H1 (cell line): ENCODE measurements at regions not wholly inside any gene's neighbourhood (a gene's known extent, or its start where the extent isn't known, plus 50 kb on each side); places are given as distances from the start of the nearest gene placed in this dataset.

ENCODE experiments used
- CTCF ChIA-PET: fragments of 300-600 bp; sonication (Branson Sonifier 250); formaldehyde crosslinking; loops from one replicate; lab custom pipeline; 2021; ENCODE audit not compliant: partially characterized antibody; lab: Charles Lee
- POLR2A ChIA-PET: fragments of 300-600 bp; sonication (Branson Sonifier 250); formaldehyde crosslinking; loops from one replicate; lab custom pipeline; 2021; ENCODE audit warnings: inconsistent platforms; ENCODE audit not compliant: partially characterized antibody; lab: Charles Lee
- DNase-seq, 2 experiments: peaks; one replicate each; pipeline versions ENCODE4 v3.0.0 to v3.0.0-alpha.2; 2010 to 2022; ENCODE audit warnings: low spot score in 2 of 2, low read depth in 1 of 2, mixed read lengths in 1 of 2
- FAIRE-seq: peaks from 2 replicates; lab custom pipeline; 2011; peaks lifted over from hg19 to GRCh38; lab: Jason Lieb, UNC
- H2AFZ ChIP-seq: 2 replicates; pipeline ENCODE4 v1.8.1; 2012; ENCODE audit warnings: low read length, inconsistent platforms
- H2AK5ac ChIP-seq: 2 replicates; pipeline ENCODE4 v1.6.1; 2013; ENCODE audit warnings: low read depth, low read length
- H2BK120ac ChIP-seq: replicated peaks from 2 replicates; pipeline ENCODE3; 2013; ENCODE audit warnings: low read depth, low read length, inconsistent platforms
- H2BK12ac ChIP-seq: 2 replicates; pipeline ENCODE4 v1.6.1; 2013; ENCODE audit warnings: low read depth, low read length
- H2BK15ac ChIP-seq: 2 replicates; pipeline ENCODE4 v1.6.1; 2013; ENCODE audit warnings: low read length
- H2BK20ac ChIP-seq: 2 replicates; pipeline ENCODE4 v1.6.1; 2013; ENCODE audit warnings: low read length
- H2BK5ac ChIP-seq: 2 replicates; pipeline ENCODE4 v1.6.1; 2013; ENCODE audit warnings: low read depth, low read length
- H3K14ac ChIP-seq: 2 replicates; pipeline ENCODE4 v1.6.1; 2013; ENCODE audit warnings: inconsistent platforms; ENCODE audit not compliant: insufficient read length
- H3K18ac ChIP-seq: 2 replicates; pipeline ENCODE4 v1.6.1; 2013; ENCODE audit warnings: low read length; ENCODE audit errors: extremely low read depth
- H3K23ac ChIP-seq: 2 replicates; pipeline ENCODE4 v1.6.1; 2013; ENCODE audit warnings: inconsistent platforms; ENCODE audit not compliant: insufficient read length
- H3K23me2 ChIP-seq: 2 replicates; pipeline ENCODE4 v1.6.1; 2013; ENCODE audit warnings: low read depth, low read length
- H3K27ac ChIP-seq: 2 replicates; pipeline ENCODE4 v1.6.1; 2011; ENCODE audit warnings: low read depth, low read length, inconsistent platforms
- H3K27me3 ChIP-seq, 4 experiments: replicated peaks in 1 of 4; 1 replicate in 1 of 4; 2 replicates in 3 of 4; pipeline versions ENCODE4 v1.6.1 to v1.8.1; 2011 to 2013; ENCODE audit warnings: low read length in 3 of 4, mild to moderate bottlenecking in 3 of 4, inconsistent platforms in 2 of 4, mixed read lengths in 2 of 4, moderate library complexity in 1 of 4; ENCODE audit not compliant: control insufficient read depth in 3 of 4, insufficient read depth in 3 of 4; ENCODE audit errors: extremely low read depth in 1 of 4
- H3K36me3 ChIP-seq, 4 experiments: 2 replicates each; pipeline versions ENCODE4 v1.6.1 to v1.8.1; 2011 to 2013; ENCODE audit warnings: mild to moderate bottlenecking in 4 of 4, low read length in 3 of 4, moderate library complexity in 2 of 4, control low read depth in 1 of 4, inconsistent platforms in 1 of 4; ENCODE audit not compliant: insufficient read depth in 4 of 4, control insufficient read depth in 2 of 4
- H3K4ac ChIP-seq: replicated peaks from 2 replicates; pipeline ENCODE3; 2013; ENCODE audit warnings: low read length, low read depth, mixed read lengths, inconsistent platforms; ENCODE audit not compliant: insufficient read length
- H3K4me1 ChIP-seq, 4 experiments: replicated peaks in 1 of 4; 1 replicate in 1 of 4; 2 replicates in 3 of 4; pipeline versions ENCODE4 v1.6.1 to v1.8.1; 2011 to 2013; ENCODE audit warnings: low read length in 3 of 4, inconsistent platforms in 2 of 4, mixed read lengths in 1 of 4; ENCODE audit not compliant: insufficient read depth in 4 of 4, control insufficient read depth in 3 of 4
- H3K4me2 ChIP-seq, 2 experiments: 2 replicates each; pipeline versions ENCODE4 v1.6.1 to v1.8.1; 2011 to 2013; ENCODE audit warnings: low read depth in 2 of 2, low read length in 2 of 2, control low read depth in 1 of 2, inconsistent platforms in 1 of 2, mild to moderate bottlenecking in 1 of 2; ENCODE audit not compliant: insufficient read depth in 1 of 2
- H3K4me3 ChIP-seq, 4 experiments: fragments of 200-600, 300-600 bp in 1 of 4; sonication (generic), shearing (Covaris generic), sonication (Bioruptor Twin) in 1 of 4; 2 replicates each; pipeline versions ENCODE4 v1.5.1 to v1.8.1; 2011 to 2016; ENCODE audit warnings: low read length in 4 of 4, low read depth in 3 of 4, control low read depth in 2 of 4, inconsistent platforms in 2 of 4, mild to moderate bottlenecking in 2 of 4, mixed read lengths in 1 of 4, moderate library complexity in 1 of 4; ENCODE audit not compliant: insufficient read depth in 2 of 4; ENCODE audit errors: extremely low read depth in 1 of 4
- H3K56ac ChIP-seq: replicated peaks from 2 replicates; pipeline ENCODE3; 2013; ENCODE audit warnings: low read depth, mild to moderate bottlenecking, mixed read lengths, low read length, inconsistent platforms; ENCODE audit not compliant: insufficient read length
- H3K79me1 ChIP-seq: 2 replicates; pipeline ENCODE4 v1.6.1; 2013; ENCODE audit warnings: low read depth, low read length, control low read depth
- H3K79me2 ChIP-seq, 2 experiments: 2 replicates each; pipeline versions ENCODE4 v1.6.1 to v1.8.1; 2012 to 2013; ENCODE audit warnings: low read length in 2 of 2, mild to moderate bottlenecking in 2 of 2, inconsistent platforms in 1 of 2; ENCODE audit not compliant: insufficient read depth in 2 of 2, control insufficient read depth in 1 of 2
- H3K9ac ChIP-seq, 4 experiments: replicated peaks in 1 of 4; 1 replicate in 1 of 4; 2 replicates in 3 of 4; pipeline versions ENCODE4 v1.6.1 to v1.8.1; 2011 to 2013; ENCODE audit warnings: low read depth in 3 of 4, low read length in 3 of 4, control low read depth in 2 of 4, mild to moderate bottlenecking in 2 of 4, moderate library complexity in 2 of 4, inconsistent platforms in 1 of 4; ENCODE audit errors: extremely low read depth in 1 of 4
- H3K9me3 ChIP-seq, 2 experiments: 2 replicates each; pipeline versions ENCODE4 v1.6.1 to v1.8.1; 2012 to 2013; ENCODE audit warnings: mild to moderate bottlenecking in 2 of 2, moderate library complexity in 2 of 2, control low read depth in 1 of 2, inconsistent platforms in 1 of 2, low read depth in 1 of 2, low read length in 1 of 2, mixed read lengths in 1 of 2; ENCODE audit not compliant: insufficient read depth in 2 of 2
- H4K20me1 ChIP-seq, 2 experiments: replicated peaks in 1 of 2; 2 replicates each; pipeline versions ENCODE3 to v1.8.1; 2011 to 2013; ENCODE audit warnings: inconsistent platforms in 2 of 2, low read length in 2 of 2, mild to moderate bottlenecking in 1 of 2; ENCODE audit not compliant: insufficient read depth in 2 of 2, control insufficient read depth in 1 of 2
- H4K5ac ChIP-seq: 2 replicates; pipeline ENCODE4 v1.6.1; 2013; ENCODE audit warnings: low read length, low read depth, mixed read lengths, inconsistent platforms; ENCODE audit not compliant: insufficient read length
- H4K8ac ChIP-seq: 2 replicates; pipeline ENCODE4 v1.8.0; 2013; ENCODE audit warnings: mild to moderate bottlenecking, moderate library complexity, low read length, inconsistent platforms; ENCODE audit not compliant: insufficient read depth; ENCODE audit errors: extremely low read depth
- H4K91ac ChIP-seq: replicated peaks from 2 replicates; pipeline ENCODE3; 2013; ENCODE audit warnings: low read length, mixed read lengths, inconsistent platforms; ENCODE audit not compliant: insufficient read length
- RAD21 ChIP-seq, 2 experiments: IDR thresholded peaks in 1 of 2; conservative IDR thresholded peaks in 1 of 2; 2 replicates each; pipeline ENCODE4 v1.6.1; 2011; ENCODE audit warnings: low read depth in 2 of 2, low read length in 2 of 2, improper control_type of control experiment in 1 of 2, inconsistent platforms in 1 of 2, mild to moderate bottlenecking in 1 of 2, moderate library complexity in 1 of 2
- SIX5 ChIP-seq: IDR thresholded peaks from 2 replicates; pipeline ENCODE4 v1.6.1; 2011; ENCODE audit warnings: mild to moderate bottlenecking, low read depth, low read length
- TAF1 ChIP-seq: IDR thresholded peaks from 2 replicates; pipeline ENCODE4 v1.6.1; 2011; ENCODE audit warnings: mild to moderate bottlenecking, low read depth, low read length
- TEAD4 ChIP-seq: IDR thresholded peaks from 2 replicates; pipeline ENCODE4 v1.6.1; 2012; ENCODE audit warnings: low read depth, low read length, inconsistent platforms, mixed read lengths
- WGBS, 2 experiments: shearing (Covaris generic) in 1 of 2; methylation state at CpG; one replicate each; pipeline versions ENCODE4 v1.1.6 to v1.1.7; 2013 to 2015; ENCODE audit warnings: low lambda C conversion rate in 2 of 2, mixed read lengths in 2 of 2, inconsistent platforms in 1 of 2, low coverage in 1 of 2, missing lambda C conversion rate in 1 of 2; ENCODE audit not compliant: insufficient replicate concordance in 2 of 2, insufficient coverage in 1 of 2, insufficient read length in 1 of 2; ENCODE audit errors: extremely low coverage in 1 of 2, missing lambda C conversion rate in 1 of 2; 5-methylcytosine and 5-hydroxymethylcytosine counted together

DNA sequence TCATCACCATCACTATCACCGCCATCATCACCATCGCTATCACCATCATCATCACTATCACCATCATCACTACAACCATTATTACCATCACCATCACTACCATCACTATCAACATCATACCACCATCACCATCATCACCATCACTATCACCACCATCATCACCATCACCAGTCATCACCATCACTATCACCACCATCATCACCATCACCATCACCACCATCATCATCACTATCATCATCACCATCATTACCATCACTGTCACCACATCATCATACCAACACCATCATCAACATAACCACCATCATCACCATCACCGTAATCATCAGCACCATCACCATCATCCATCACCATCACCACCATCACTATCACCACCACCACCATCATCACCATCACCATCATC is 213.8 kb downstream of the ALG10 start:
- Histone ChIP-seq H3K14ac (no peak overlapping the region), H3K4me3 (no peak overlapping the region), H4K20me1 (peaks cover 0 to 5% of the 10 kb centered on the region in 2 experiments), H3K9me3 (peaks cover 67 to 89% of the 10 kb centered on the region in 2 experiments), H3K4ac (no peak overlapping the region), H3K36me3 (no peaks in the 10 kb centered on the region; a peak in 1 of 8 replicates), H2BK20ac (no peak overlapping the region), H2BK120ac (no peak overlapping the region), H3K79me2 (no peaks in the 10 kb centered on the region), H3K9ac (no peak overlapping the region), H3K79me1 (no peaks in the 10 kb centered on the region), H3K27ac (no peak overlapping the region), H3K27me3 (no peaks in the 10 kb centered on the region), H3K23me2 (peaks cover 6% of the 10 kb centered on the region; the same call in 1 of the 2 replicates), H3K23ac (no peak overlapping the region), H4K8ac (no peak overlapping the region), H3K18ac (no peak overlapping the region), H2AK5ac (no peak overlapping the region), H2BK5ac (no peak overlapping the region), H2BK15ac (no peak overlapping the region), H4K91ac (no peak overlapping the region), H3K4me2 (no peak overlapping the region), H2BK12ac (no peak overlapping the region), H3K4me1 (no peaks in the 10 kb centered on the region), H2AFZ (no peak overlapping the region), H4K5ac (no peak overlapping the region), H3K56ac (peak overlapping the region; percentile 90)
- WGBS, 2 experiments: 77 to 100% methylated on average over 1 to 3 of the region's 3 CpGs
- DNase-seq (no peak), FAIRE-seq (no peak)
- ChIA-PET POLR2A (no interaction called here), CTCF (no interaction called here)
- TF ChIP-seq SIX5: no peak
- TF ChIP-seq TAF1: no peak
- no peak for TF ChIP-seq RAD21 (IDR thresholded peaks at IDR 0.05 in 1 of 2, conservative IDR thresholded peaks at IDR 0.05 in 1 of 2; ENCODE audit: low read depth in 2 of 2, low read length in 2 of 2)
- TF ChIP-seq TEAD4: no peak
